ENCODE measurements at regions not wholly inside any gene's neighbourhood (a gene's known extent, or its start where the extent isn't known, plus 50 kb on each side); places are given as distances from the start of the nearest gene placed in this dataset.

GRCh38 chr10:61835946-61836887, 65.3 kb upstream of the ARID5B start:
- TF ChIP-seq MAFK (IDR thresholded peaks at IDR 0.05; ENCODE audit: low read depth, low read length) (no peak), CTCF (conservative IDR thresholded peaks at IDR 0.05; ENCODE audit: low read depth, low read length) (no peak), POLR2A (IDR thresholded peaks at IDR 0.05; ENCODE audit: low read depth, low read length) (no peak), RAD21 (IDR thresholded peaks at IDR 0.05; ENCODE audit: low read length) (no peak), RFX5 (IDR thresholded peaks at IDR 0.05; ENCODE audit: low read depth, low read length) (no peak), BHLHE40 (IDR thresholded peaks at IDR 0.05; ENCODE audit: low read depth, low read length) (no peak), SMC3 (IDR thresholded peaks at IDR 0.05; ENCODE audit: low read depth, low read length) (no peak), CHD1 (IDR thresholded peaks at IDR 0.05; ENCODE audit: low read depth, low read length) (no peak), RCOR1 (IDR thresholded peaks at IDR 0.05; ENCODE audit: insufficient replicate concordance, low read length) (no peak), USF2 (IDR thresholded peaks at IDR 0.05; ENCODE audit: low read depth, low read length) (no peak), CEBPB (IDR thresholded peaks at IDR 0.05; ENCODE audit: low read depth, low read length) (no peak), ELK1 (IDR thresholded peaks at IDR 0.05; ENCODE audit: borderline replicate concordance, low read depth, low read length) (no peak), MAZ (IDR thresholded peaks at IDR 0.05; ENCODE audit: borderline replicate concordance, low read depth, low read length) (no peak)
